HEK293 (cell line): ENCODE measurements at regions not wholly inside any gene's neighbourhood (a gene's known extent, or its start where the extent isn't known, plus 50 kb on each side); places are given as distances from the start of the nearest gene placed in this dataset.

Experiments used
- CTCF ChIA-PET: fragments of 350-600 bp; formaldehyde crosslinking; extraction: SDS; loops from one replicate; lab custom pipeline; 2021; ENCODE audit warnings: antibody characterized with exemption; lab: Yijun Ruan, JAX
- POLR2A ChIA-PET: fragments of 300-600 bp; formaldehyde crosslinking; extraction: SDS; loops from one replicate; lab custom pipeline; 2020; ENCODE audit warnings: antibody characterized with exemption, inconsistent platforms; lab: Yijun Ruan, JAX
- H3K27ac ChIP-seq: fragments of 200-500 bp; sonication (Bioruptor generic); 2 replicates; pipeline ENCODE4 v1.5.1; 2014; ENCODE audit warnings: low read depth, low read length, control low read depth, inconsistent platforms; ENCODE audit errors: extremely low read depth
- H3K36me3 ChIP-seq, 2 experiments: fragments of 200-500 bp in 1 of 2; sonication (Bioruptor generic) in 1 of 2; 1 replicate in 1 of 2; 2 replicates in 1 of 2; pipeline ENCODE4 v1.5.1; 2014 to 2017; ENCODE audit warnings: inconsistent platforms in 2 of 2, low read length in 2 of 2; ENCODE audit not compliant: control insufficient read depth in 2 of 2, insufficient read depth in 1 of 2
- H3K4me1 ChIP-seq: fragments of 200-500 bp; sonication (Bioruptor generic); 2 replicates; pipeline ENCODE4 v1.5.1; 2014; ENCODE audit warnings: mild to moderate bottlenecking, low read length, inconsistent platforms; ENCODE audit not compliant: control insufficient read depth, insufficient read depth
- H3K4me3 ChIP-seq: 2 replicates; pipeline ENCODE4 v1.5.1; 2011; ENCODE audit warnings: low read depth, mild to moderate bottlenecking, control low read depth, low read length, moderate library complexity
- H3K9me3 ChIP-seq: fragments of 200-500 bp; sonication (Bioruptor generic); 2 replicates; pipeline ENCODE4 v1.5.1; 2014; ENCODE audit warnings: low read depth, low read length, inconsistent platforms; ENCODE audit not compliant: control insufficient read depth, insufficient read depth
- KLF1 ChIP-seq: fragments of 450-650 bp; formaldehyde crosslinking; IDR thresholded peaks from 2 replicates; pipeline ENCODE4 v1.5.1; 2016; ENCODE audit warnings: missing biosample characterization, missing genetic modification characterization
- OVOL3 ChIP-seq: fragments of 450-650 bp; formaldehyde crosslinking; IDR thresholded peaks from 2 replicates; pipeline ENCODE4 v1.5.1; 2016; ENCODE audit warnings: missing biosample characterization, missing genetic modification characterization
- PATZ1 ChIP-seq: fragments of 450-650 bp; formaldehyde crosslinking; IDR thresholded peaks from 2 replicates; pipeline ENCODE4 v1.5.1; 2016; ENCODE audit warnings: missing biosample characterization, missing genetic modification characterization
- RBAK ChIP-seq: fragments of 450-650 bp; formaldehyde crosslinking; IDR thresholded peaks from 2 replicates; pipeline ENCODE4 v1.5.1; 2016; ENCODE audit warnings: missing biosample characterization, missing genetic modification characterization
- REPIN1 ChIP-seq: fragments of 450-650 bp; formaldehyde crosslinking; IDR thresholded peaks from 2 replicates; pipeline ENCODE4 v1.5.1; 2017; ENCODE audit warnings: missing biosample characterization, missing genetic modification characterization, low read depth
- REST ChIP-seq: fragments of 450-650 bp; formaldehyde crosslinking; IDR thresholded peaks from 2 replicates; pipeline ENCODE4 v1.5.1; 2016; ENCODE audit warnings: missing biosample characterization, missing genetic modification characterization
- SCRT1 ChIP-seq: fragments of 450-650 bp; formaldehyde crosslinking; IDR thresholded peaks from 2 replicates; pipeline ENCODE4 v1.5.1; 2016; ENCODE audit warnings: missing biosample characterization, missing genetic modification characterization, borderline replicate concordance
- SCRT2 ChIP-seq: fragments of 450-650 bp; formaldehyde crosslinking; IDR thresholded peaks from 2 replicates; pipeline ENCODE4 v1.5.1; 2016; ENCODE audit warnings: missing biosample characterization, missing genetic modification characterization
- ZBTB26 ChIP-seq: fragments of 450-650 bp; formaldehyde crosslinking; optimal IDR thresholded peaks from 2 replicates; pipeline ENCODE3; 2016; ENCODE audit warnings: missing biosample characterization, mild to moderate bottlenecking, missing genetic modification characterization
- ZFP41 ChIP-seq: fragments of 450-650 bp; formaldehyde crosslinking; IDR thresholded peaks from 2 replicates; pipeline ENCODE4 v1.5.1; 2016; ENCODE audit warnings: missing biosample characterization, missing genetic modification characterization, borderline replicate concordance
- ZFP69B ChIP-seq: fragments of 450-650 bp; formaldehyde crosslinking; IDR thresholded peaks from 2 replicates; pipeline ENCODE4 v1.5.1; 2016; ENCODE audit warnings: missing biosample characterization, missing genetic modification characterization
- ZNF10 ChIP-seq: fragments of 450-650 bp; formaldehyde crosslinking; IDR thresholded peaks from 2 replicates; pipeline ENCODE4 v1.5.1; 2017; ENCODE audit warnings: missing biosample characterization, missing genetic modification characterization
- ZNF292 ChIP-seq: fragments of 450-650 bp; formaldehyde crosslinking; IDR thresholded peaks from 2 replicates; pipeline ENCODE4 v1.5.1; 2016; ENCODE audit warnings: low read depth, missing biosample characterization, missing genetic modification characterization, borderline replicate concordance
- ZNF354C ChIP-seq: fragments of 450-650 bp; formaldehyde crosslinking; IDR thresholded peaks from 2 replicates; pipeline ENCODE4 v1.5.1; 2016; ENCODE audit warnings: missing biosample characterization, missing genetic modification characterization, low read depth, borderline replicate concordance
- ZNF426 ChIP-seq: fragments of 450-650 bp; formaldehyde crosslinking; IDR thresholded peaks from 2 replicates; pipeline ENCODE4 v1.5.1; 2017; ENCODE audit warnings: missing biosample characterization, missing genetic modification characterization, mild to moderate bottlenecking, inconsistent platforms, moderate library complexity
- ZNF514 ChIP-seq: fragments of 450-650 bp; formaldehyde crosslinking; IDR thresholded peaks from 2 replicates; pipeline ENCODE4 v1.5.1; 2016; ENCODE audit warnings: missing biosample characterization, missing genetic modification characterization
- ZNF530 ChIP-seq: fragments of 450-650 bp; formaldehyde crosslinking; IDR thresholded peaks from 2 replicates; pipeline ENCODE4 v1.5.1; 2016; ENCODE audit warnings: low read depth, missing biosample characterization, missing genetic modification characterization
- ZNF639 ChIP-seq: fragments of 450-650 bp; formaldehyde crosslinking; IDR thresholded peaks from 2 replicates; pipeline ENCODE4 v1.5.1; 2016; ENCODE audit warnings: missing biosample characterization, missing genetic modification characterization
- ZNF677 ChIP-seq: fragments of 450-650 bp; IDR thresholded peaks from 2 replicates; pipeline ENCODE4 v1.5.0; 2018; ENCODE audit warnings: missing biosample characterization, mild to moderate bottlenecking, missing genetic modification characterization, moderate library complexity

- TF ChIP-seq REST (tag by site-specific recombination) (no peak), SCRT1 (tag by site-specific recombination) (no peak), ZNF10 (tag by site-specific recombination) (no peak), ZNF354C (no peak)
- TF ChIP-seq, all 188 proteins: peak for 0
These were observed 55.1 kb upstream of the SIX3 start (continued) for GRCh38 chr2:44886414-44886813.

DNA sequence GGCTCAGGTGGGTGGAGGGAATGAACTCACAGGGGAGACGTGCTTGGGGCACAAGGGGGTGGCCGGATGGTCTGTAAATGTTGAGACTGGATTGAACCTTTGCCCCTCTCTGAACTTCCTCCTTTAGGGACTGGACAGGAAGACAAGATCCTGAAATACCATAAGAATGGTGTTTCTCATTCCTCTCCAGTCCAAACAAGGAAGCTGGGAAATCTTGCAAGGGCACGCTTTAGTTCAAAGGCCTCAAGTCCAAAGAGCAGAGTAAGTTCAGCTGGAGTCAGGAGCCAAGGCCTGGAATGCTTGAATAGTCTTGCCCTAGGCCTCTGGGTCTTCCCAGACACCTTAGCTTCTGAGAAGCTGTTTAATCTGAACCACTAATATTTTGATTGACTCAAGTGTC, 52.4 kb upstream of the SIX3 start:
- H3K36me3 ChIP-seq: no peaks in the 10 kb centered on the region
- POLR2A ChIA-PET: no interaction called here
- H3K4me3 ChIP-seq: no peak overlapping the region
- CTCF ChIA-PET: no interaction called here
- H3K27ac ChIP-seq: no peak overlapping the region
- no peaks in the 10 kb centered on the region for H3K9me3 ChIP-seq
- TF ChIP-seq SCRT2 (no peak), ZNF677 (no peak), PATZ1 (no peak), ZNF514 (tag by site-specific recombination) (no peak), ZFP41 (tag by site-specific recombination) (no peak), ZNF426 (no peak), ZNF530 (tag by site-specific recombination) (no peak), REPIN1 (no peak), KLF1 (no peak), OVOL3 (tag by site-specific recombination) (no peak), ZNF292 (no peak), ZNF639 (tag by site-specific recombination) (no peak), RBAK (tag by site-specific recombination) (no peak), ZFP69B (tag by site-specific recombination) (no peak), ZBTB26 (tag by site-specific recombination) (no peak)
- H3K4me1 ChIP-seq: no peaks in the 10 kb centered on the region
